Nephron (organoid): ENCODE measurements at regions not wholly inside any gene's neighbourhood (a gene's known extent, or its start where the extent isn't known, plus 50 kb on each side); places are given as distances from the start of the nearest gene placed in this dataset.

ENCODE experiments used
- H3K27ac Mint-ChIP-seq, 3 experiments: 2 replicates each; pipeline ENCODE4 v1.8.0; 2020; ENCODE audit warnings: mixed read lengths in 3 of 3, mild to moderate bottlenecking in 2 of 3, moderate library complexity in 1 of 3
- H3K27me3 Mint-ChIP-seq: 2 replicates; pipeline ENCODE4 v1.8.0; 2021; ENCODE audit warnings: low read depth, mild to moderate bottlenecking, moderate library complexity, mixed read lengths
- H3K36me3 Mint-ChIP-seq: 2 replicates; pipeline ENCODE4 v1.8.0; 2020; ENCODE audit warnings: low read depth, mixed read lengths
- H3K4me1 Mint-ChIP-seq: 2 replicates; pipeline ENCODE4 v1.8.0; 2020; ENCODE audit warnings: mixed read lengths
- H3K4me3 Mint-ChIP-seq, 3 experiments: 2 replicates each; pipeline ENCODE4 v1.8.0; 2020; ENCODE audit warnings: mild to moderate bottlenecking in 3 of 3, mixed read lengths in 3 of 3, moderate library complexity in 2 of 3
- H3K9me3 Mint-ChIP-seq: 2 replicates; pipeline ENCODE4 v1.8.0; 2020; ENCODE audit warnings: mixed read lengths
- CTCF ChIP-seq, 3 experiments: fragments of 200-600 bp; sonication (generic); IDR thresholded peaks; one replicate each; pipeline ENCODE4 v1.5.0; 2021; ENCODE audit warnings: antibody characterized with exemption in 3 of 3; ENCODE audit not compliant: unreplicated experiment in 3 of 3

GRCh38 chr11:92484570-92484969, 260.0 kb downstream of the FAT3 start:
- no peaks in the 10 kb centered on the region for H3K9me3 Mint-ChIP-seq
- TF ChIP-seq CTCF (IDR thresholded peaks at IDR 0.05; ENCODE audit: unreplicated experiment in 3 of 3): no peak
- H3K4me1 Mint-ChIP-seq: peaks cover 16% of the 10 kb centered on the region
- no peaks in the 10 kb centered on the region for H3K36me3 Mint-ChIP-seq
- H3K27ac Mint-ChIP-seq: no peak overlapping the region
- H3K27me3 Mint-ChIP-seq: no peaks in the 10 kb centered on the region
- no peak overlapping the region for H3K4me3 Mint-ChIP-seq

DNA sequence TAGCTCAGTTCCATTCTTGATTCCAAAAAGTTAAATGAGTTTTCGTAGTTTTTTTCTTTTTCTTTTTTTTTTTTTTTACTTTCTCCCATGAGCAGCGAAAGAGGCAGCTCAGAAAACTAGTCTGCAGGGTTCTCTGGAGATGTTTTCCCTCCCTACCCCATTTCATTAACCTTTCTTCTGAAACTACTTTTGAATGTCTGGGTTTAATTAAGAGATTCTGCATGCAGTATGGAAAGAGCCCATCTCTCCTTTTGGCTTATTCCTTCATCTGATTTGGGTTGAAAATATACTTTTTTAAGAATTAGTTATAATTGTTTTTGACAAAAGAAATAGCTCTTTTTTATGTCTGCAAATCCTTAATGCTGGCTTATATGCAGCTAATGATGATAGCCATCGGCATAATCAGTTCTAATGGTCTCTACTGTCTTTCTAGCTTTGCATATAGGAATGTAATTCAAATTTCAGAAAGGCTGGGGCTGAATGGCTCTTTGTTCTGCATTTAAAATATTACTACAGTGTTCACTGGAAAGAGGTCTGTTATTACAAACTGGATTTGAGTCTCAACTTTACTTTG, 265.3 kb downstream of the FAT3 start:
- TF ChIP-seq CTCF (IDR thresholded peaks at IDR 0.05; ENCODE audit: unreplicated experiment in 3 of 3): no peak
- H3K27me3 Mint-ChIP-seq: no peaks in the 10 kb centered on the region
- no peak overlapping the region for H3K27ac Mint-ChIP-seq
- H3K9me3 Mint-ChIP-seq: no peaks in the 10 kb centered on the region
- H3K4me3 Mint-ChIP-seq: no peak overlapping the region
- H3K36me3 Mint-ChIP-seq: no peaks in the 10 kb centered on the region
- H3K4me1 Mint-ChIP-seq: peaks cover 15% of the 10 kb centered on the region

DNA sequence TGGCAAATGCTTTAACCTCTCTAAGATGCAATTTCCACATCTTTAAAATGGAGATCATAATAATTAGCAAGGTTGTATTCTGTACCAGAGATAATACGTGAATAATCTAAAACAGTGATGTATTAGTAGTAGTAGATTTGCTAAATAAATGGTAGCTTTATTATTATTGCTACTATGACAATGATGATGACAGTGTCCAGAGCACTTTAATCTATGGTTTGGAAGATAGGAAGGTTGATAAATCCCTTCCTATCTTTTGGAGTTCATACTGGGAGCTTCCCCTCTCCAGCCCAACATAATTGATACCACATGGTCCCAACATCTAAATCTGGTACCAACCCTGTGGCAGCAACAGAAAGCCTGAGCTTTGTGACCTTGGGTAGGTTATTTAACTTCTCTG, 267.8 kb downstream of the FAT3 start:
- no peak overlapping the region for H3K4me3 Mint-ChIP-seq
- peaks cover 10% of the 10 kb centered on the region for H3K4me1 Mint-ChIP-seq
- H3K36me3 Mint-ChIP-seq: no peaks in the 10 kb centered on the region
- no peaks in the 10 kb centered on the region for H3K9me3 Mint-ChIP-seq
- no peak for TF ChIP-seq CTCF (IDR thresholded peaks at IDR 0.05; ENCODE audit: unreplicated experiment in 3 of 3)
- H3K27ac Mint-ChIP-seq: no peak overlapping the region
- H3K27me3 Mint-ChIP-seq: no peaks in the 10 kb centered on the region

DNA sequence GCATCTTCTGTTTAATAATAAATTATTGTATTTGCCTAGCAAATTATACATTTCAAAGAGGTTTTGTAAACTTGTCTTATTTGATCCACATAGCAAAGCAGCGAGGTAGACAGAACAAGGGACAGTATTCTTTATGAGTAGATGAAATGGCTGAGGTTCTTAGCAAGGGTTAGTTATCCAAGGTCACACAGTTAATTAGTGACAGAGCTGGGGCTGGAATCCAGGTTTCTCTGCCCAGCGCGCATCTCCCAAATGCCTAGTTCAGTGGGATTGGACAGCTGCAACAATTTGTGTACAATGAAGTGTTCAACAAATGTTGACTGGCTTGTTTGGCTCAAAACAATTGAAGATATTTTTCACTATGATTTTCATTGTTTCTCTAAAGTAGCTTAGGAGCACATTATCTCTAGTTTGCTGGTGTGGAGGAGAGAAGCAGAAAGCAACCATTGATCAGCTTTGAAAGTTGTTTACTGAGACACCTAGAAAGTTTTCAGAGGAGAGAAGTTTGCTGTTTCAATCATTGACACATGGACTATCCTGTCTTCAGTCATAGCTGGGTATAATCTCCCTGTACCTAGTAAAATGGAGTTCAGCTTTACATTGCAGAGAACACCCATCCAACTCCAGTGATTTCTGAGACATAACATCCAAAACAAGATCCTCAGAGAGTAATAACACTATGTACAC, 270.6 kb downstream of the FAT3 start:
- H3K27me3 Mint-ChIP-seq: no peaks in the 10 kb centered on the region
- H3K27ac Mint-ChIP-seq: peak overlapping the region in 1 of 3 experiments; percentile 6
- no peak overlapping the region for H3K4me3 Mint-ChIP-seq
- H3K36me3 Mint-ChIP-seq: no peaks in the 10 kb centered on the region
- peaks cover 7% of the 10 kb centered on the region for H3K4me1 Mint-ChIP-seq
- no peak for TF ChIP-seq CTCF (IDR thresholded peaks at IDR 0.05; ENCODE audit: unreplicated experiment in 3 of 3)
- H3K9me3 Mint-ChIP-seq: no peaks in the 10 kb centered on the region

- Mint-ChIP-seq H3K27me3 (no peaks in the 10 kb centered on the region), H3K36me3 (no peaks in the 10 kb centered on the region), H3K4me3 (no peak overlapping the region), H3K27ac (no peak overlapping the region), H3K9me3 (no peaks in the 10 kb centered on the region), H3K4me1 (peaks cover 16% of the 10 kb centered on the region)
- TF ChIP-seq CTCF (IDR thresholded peaks at IDR 0.05; ENCODE audit: unreplicated experiment in 3 of 3): no peak
Measured at GRCh38 chr11:92500453-92500852, 275.8 kb downstream of the FAT3 start.
